ENCODE measurements at regions not wholly inside any gene's neighbourhood (a gene's known extent, or its start where the extent isn't known, plus 50 kb on each side); places are given as distances from the start of the nearest gene placed in this dataset.

DNA sequence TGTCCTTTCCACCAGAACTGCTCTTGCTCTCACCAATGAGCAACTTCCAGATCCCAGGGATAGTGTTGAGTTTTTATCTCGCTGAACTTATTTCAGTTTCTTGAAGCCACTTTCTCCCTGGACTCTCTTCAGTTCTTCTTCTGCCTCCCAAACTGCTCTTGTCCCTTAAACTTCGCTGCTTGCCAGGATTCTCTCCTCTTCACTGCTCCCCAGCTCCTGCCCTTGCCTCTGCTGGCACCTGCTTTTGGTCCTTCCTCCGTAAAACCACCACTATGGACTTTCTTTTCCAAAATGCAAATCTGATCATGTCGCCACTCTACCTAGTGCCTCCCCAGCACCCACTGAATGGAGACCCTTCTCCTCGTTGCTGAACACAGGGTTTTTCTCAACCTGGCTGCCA is 92.8 kb upstream of the PALS2 start:
- TF ChIP-seq, protein P1, sequence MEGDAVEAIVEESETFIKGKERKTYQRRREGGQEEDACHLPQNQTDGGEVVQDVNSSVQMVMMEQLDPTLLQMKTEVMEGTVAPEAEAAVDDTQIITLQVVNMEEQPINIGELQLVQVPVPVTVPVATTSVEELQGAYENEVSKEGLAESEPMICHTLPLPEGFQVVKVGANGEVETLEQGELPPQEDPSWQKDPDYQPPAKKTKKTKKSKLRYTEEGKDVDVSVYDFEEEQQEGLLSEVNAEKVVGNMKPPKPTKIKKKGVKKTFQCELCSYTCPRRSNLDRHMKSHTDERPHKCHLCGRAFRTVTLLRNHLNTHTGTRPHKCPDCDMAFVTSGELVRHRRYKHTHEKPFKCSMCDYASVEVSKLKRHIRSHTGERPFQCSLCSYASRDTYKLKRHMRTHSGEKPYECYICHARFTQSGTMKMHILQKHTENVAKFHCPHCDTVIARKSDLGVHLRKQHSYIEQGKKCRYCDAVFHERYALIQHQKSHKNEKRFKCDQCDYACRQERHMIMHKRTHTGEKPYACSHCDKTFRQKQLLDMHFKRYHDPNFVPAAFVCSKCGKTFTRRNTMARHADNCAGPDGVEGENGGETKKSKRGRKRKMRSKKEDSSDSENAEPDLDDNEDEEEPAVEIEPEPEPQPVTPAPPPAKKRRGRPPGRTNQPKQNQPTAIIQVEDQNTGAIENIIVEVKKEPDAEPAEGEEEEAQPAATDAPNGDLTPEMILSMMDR (IDR thresholded peaks at IDR 0.05; ENCODE audit: poor library complexity) = no peak
- no peak for TF ChIP-seq EZH2phosphoT487 (IDR thresholded peaks at IDR 0.05; ENCODE audit: low read depth, severe bottlenecking, unreplicated experiment)

All from hepatocyte (in vitro differentiated cells).